22Rv1 (cell line): ENCODE measurements at regions not wholly inside any gene's neighbourhood (a gene's known extent, or its start where the extent isn't known, plus 50 kb on each side); places are given as distances from the start of the nearest gene placed in this dataset.

ENCODE experiments used
- CTCF ChIP-seq: fragments of 450-650 bp; IDR thresholded peaks from 2 replicates; pipeline ENCODE4 v1.5.1; 2017; ENCODE audit warnings: mild to moderate bottlenecking
- ZFX ChIP-seq: fragments of 450-650 bp; IDR thresholded peaks from 2 replicates; pipeline ENCODE4 v1.6.1; 2017; ENCODE audit warnings: antibody characterized with exemption, borderline replicate concordance

GRCh38 chr4:59222221-59222620 is 1977.9 kb upstream of the ADGRL3 start:
- TF ChIP-seq CTCF (no peak), ZFX (no peak)
